ENCODE measurements at regions not wholly inside any gene's neighbourhood (a gene's known extent, or its start where the extent isn't known, plus 50 kb on each side); places are given as distances from the start of the nearest gene placed in this dataset.

DNA sequence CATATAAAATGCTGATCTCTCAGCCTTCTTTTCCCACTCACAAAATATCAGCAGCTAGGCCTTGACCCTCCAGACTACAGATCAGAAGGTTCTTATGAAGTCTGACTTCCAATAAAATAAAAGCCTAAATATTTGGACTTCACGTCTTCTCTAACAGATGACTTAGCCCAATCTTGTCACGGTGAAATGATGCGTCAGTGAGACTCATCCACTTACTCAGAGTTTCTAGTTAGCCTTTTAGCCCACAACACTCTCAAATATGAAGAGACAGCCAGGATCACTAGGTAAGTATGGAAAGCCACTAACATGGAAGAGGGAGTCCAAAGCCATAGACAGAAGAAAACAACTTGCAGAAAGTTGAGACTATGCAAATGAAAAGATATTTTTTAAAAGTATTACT, 601.2 kb downstream of the PYDC2 start:
- Histone ChIP-seq H3K27me3 (ENCODE audit: control insufficient read depth, insufficient read depth, low read length) (no peaks in the 10 kb centered on the region), H3K4me3 (ENCODE audit: low read depth in 2 of 2, low read length in 2 of 2) (no peak overlapping the region), H3K9me3 (ENCODE audit: control insufficient read depth, insufficient read depth, low read depth, low read length) (peaks cover 2% of the 10 kb centered on the region; the same call in 1 of the 2 replicates), H3K27ac (ENCODE audit: low read length) (no peak overlapping the region), H3K36me3 (ENCODE audit: control insufficient read depth, insufficient read depth, low read length) (no peaks in the 10 kb centered on the region), H3K4me1 (ENCODE audit: control insufficient read depth, insufficient read depth, low read length) (no peaks in the 10 kb centered on the region)
- POLR2A ChIA-PET = no interaction called here
- intact Hi-C loops (cut with micrococcal nuclease; ENCODE audit: unreplicated experiment) (no loop called here), in situ Hi-C loops (cut with HindIII; ENCODE audit: low pct_unique_long_range_greater_than_20kb, low sequenced_read_pairs) (no loop called here)
- no TSS peak for BruUV-seq (replicated peaks)
- CTCF ChIA-PET = no interaction called here
- TF ChIP-seq POLR2AphosphoS5 (IDR thresholded peaks at IDR 0.05; ENCODE audit: low read depth, low read length) = no peak
- no peak for TF ChIP-seq TCF7L2 (IDR thresholded peaks at IDR 0.05; ENCODE audit: low read depth, low read length)
- TF ChIP-seq, protein P1, sequence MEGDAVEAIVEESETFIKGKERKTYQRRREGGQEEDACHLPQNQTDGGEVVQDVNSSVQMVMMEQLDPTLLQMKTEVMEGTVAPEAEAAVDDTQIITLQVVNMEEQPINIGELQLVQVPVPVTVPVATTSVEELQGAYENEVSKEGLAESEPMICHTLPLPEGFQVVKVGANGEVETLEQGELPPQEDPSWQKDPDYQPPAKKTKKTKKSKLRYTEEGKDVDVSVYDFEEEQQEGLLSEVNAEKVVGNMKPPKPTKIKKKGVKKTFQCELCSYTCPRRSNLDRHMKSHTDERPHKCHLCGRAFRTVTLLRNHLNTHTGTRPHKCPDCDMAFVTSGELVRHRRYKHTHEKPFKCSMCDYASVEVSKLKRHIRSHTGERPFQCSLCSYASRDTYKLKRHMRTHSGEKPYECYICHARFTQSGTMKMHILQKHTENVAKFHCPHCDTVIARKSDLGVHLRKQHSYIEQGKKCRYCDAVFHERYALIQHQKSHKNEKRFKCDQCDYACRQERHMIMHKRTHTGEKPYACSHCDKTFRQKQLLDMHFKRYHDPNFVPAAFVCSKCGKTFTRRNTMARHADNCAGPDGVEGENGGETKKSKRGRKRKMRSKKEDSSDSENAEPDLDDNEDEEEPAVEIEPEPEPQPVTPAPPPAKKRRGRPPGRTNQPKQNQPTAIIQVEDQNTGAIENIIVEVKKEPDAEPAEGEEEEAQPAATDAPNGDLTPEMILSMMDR (IDR thresholded peaks at IDR 0.05) = no peak
- no peak for ATAC-seq
- no peak for DNase-seq (ENCODE audit: low read depth, low spot score)

- DNase-seq (ENCODE audit: low read depth, low spot score) (no peak), ATAC-seq (no peak; the same call in 1 of the 2 replicates)
- CTCF ChIA-PET = interaction anchor here (0.7 kb wide), 1 partner anchor 25 kb away, joined by 3 read pairs; no protein-coding TSS in a partner anchor
- no TSS peak for BruUV-seq (replicated peaks)
- Histone ChIP-seq H3K4me3 (ENCODE audit: low read depth in 2 of 2, low read length in 2 of 2) (peak overlapping the region in 1 of 2 experiments; percentile 2; a peak in 1 of 4 replicates), H3K27ac (ENCODE audit: low read length) (no peak overlapping the region), H3K36me3 (ENCODE audit: control insufficient read depth, insufficient read depth, low read length) (no peaks in the 10 kb centered on the region), H3K27me3 (ENCODE audit: control insufficient read depth, insufficient read depth, low read length) (no peaks in the 10 kb centered on the region), H3K4me1 (ENCODE audit: control insufficient read depth, insufficient read depth, low read length) (no peaks in the 10 kb centered on the region), H3K9me3 (ENCODE audit: control insufficient read depth, insufficient read depth, low read depth, low read length) (no peaks in the 10 kb centered on the region)
- POLR2A ChIA-PET = no interaction called here
- in situ Hi-C loops (cut with HindIII; ENCODE audit: low pct_unique_long_range_greater_than_20kb, low sequenced_read_pairs) (no loop called here), intact Hi-C loops (cut with micrococcal nuclease; ENCODE audit: unreplicated experiment) (no loop called here)
- TF ChIP-seq, protein P1 (IDR thresholded peaks at IDR 0.05) = no peak
- TF ChIP-seq TCF7L2 (IDR thresholded peaks at IDR 0.05; ENCODE audit: low read depth, low read length) (no peak), POLR2AphosphoS5 (IDR thresholded peaks at IDR 0.05; ENCODE audit: low read depth, low read length) (no peak), REST (IDR thresholded peaks at IDR 0.05; ENCODE audit: insufficient read depth in 1 of 2, low read depth in 2 of 2, low read length in 1 of 2) (no peak)
Measured at GRCh38 chr3:192063570-192063969, 602.6 kb downstream of the PYDC2 start.

GRCh38 chr3:192064959-192065358, 604.0 kb downstream of the PYDC2 start:
- ChIA-PET POLR2A (no interaction called here), CTCF (no interaction called here)
- ATAC-seq (no peak), DNase-seq (ENCODE audit: low read depth, low spot score) (no peak)
- TF ChIP-seq, protein P1 (IDR thresholded peaks at IDR 0.05) = no peak
- TF ChIP-seq REST (IDR thresholded peaks at IDR 0.05; ENCODE audit: insufficient read depth in 1 of 2, low read depth in 2 of 2, low read length in 1 of 2) = no peak
- Histone ChIP-seq H3K27me3 (ENCODE audit: control insufficient read depth, insufficient read depth, low read length) (no peaks in the 10 kb centered on the region), H3K36me3 (ENCODE audit: control insufficient read depth, insufficient read depth, low read length) (no peaks in the 10 kb centered on the region), H3K4me1 (ENCODE audit: control insufficient read depth, insufficient read depth, low read length) (no peaks in the 10 kb centered on the region), H3K27ac (ENCODE audit: low read length) (no peak overlapping the region), H3K9me3 (ENCODE audit: control insufficient read depth, insufficient read depth, low read depth, low read length) (no peaks in the 10 kb centered on the region), H3K4me3 (ENCODE audit: low read depth in 2 of 2, low read length in 2 of 2) (no peak overlapping the region)
- in situ Hi-C loops (cut with HindIII; ENCODE audit: low pct_unique_long_range_greater_than_20kb, low sequenced_read_pairs) = no loop called here
- intact Hi-C loops (cut with micrococcal nuclease; ENCODE audit: unreplicated experiment) = no loop called here
- BruUV-seq (replicated peaks) = no TSS peak

All from Panc1 (cell line).